ENCODE measurements at regions not wholly inside any gene's neighbourhood (a gene's known extent, or its start where the extent isn't known, plus 50 kb on each side); places are given as distances from the start of the nearest gene placed in this dataset.

DNA sequence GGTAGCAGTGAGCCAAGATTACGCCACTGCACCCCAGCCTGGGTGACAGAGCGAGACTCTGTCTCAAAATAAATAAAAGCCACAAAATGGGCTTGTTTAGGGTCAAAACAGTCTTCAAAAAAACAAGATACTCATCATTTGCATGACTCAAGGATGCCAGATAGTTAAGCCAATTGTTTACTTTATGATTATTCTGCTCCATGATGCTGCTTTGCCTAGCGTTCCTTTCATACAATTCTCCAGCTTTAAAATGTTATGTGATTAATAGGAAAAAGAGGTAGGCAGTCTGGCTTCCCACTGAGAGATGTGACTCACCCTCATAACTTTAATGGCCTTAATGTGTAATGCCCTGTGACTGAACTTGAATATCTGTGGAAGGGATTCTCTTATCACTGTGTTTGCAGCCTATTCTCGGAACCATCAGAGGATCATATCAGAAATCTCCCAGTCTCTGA is 364.6 kb upstream of the TRPC7 start:
- no peak for TF ChIP-seq POLR2A (IDR thresholded peaks at IDR 0.05)
- TF ChIP-seq, protein P1, sequence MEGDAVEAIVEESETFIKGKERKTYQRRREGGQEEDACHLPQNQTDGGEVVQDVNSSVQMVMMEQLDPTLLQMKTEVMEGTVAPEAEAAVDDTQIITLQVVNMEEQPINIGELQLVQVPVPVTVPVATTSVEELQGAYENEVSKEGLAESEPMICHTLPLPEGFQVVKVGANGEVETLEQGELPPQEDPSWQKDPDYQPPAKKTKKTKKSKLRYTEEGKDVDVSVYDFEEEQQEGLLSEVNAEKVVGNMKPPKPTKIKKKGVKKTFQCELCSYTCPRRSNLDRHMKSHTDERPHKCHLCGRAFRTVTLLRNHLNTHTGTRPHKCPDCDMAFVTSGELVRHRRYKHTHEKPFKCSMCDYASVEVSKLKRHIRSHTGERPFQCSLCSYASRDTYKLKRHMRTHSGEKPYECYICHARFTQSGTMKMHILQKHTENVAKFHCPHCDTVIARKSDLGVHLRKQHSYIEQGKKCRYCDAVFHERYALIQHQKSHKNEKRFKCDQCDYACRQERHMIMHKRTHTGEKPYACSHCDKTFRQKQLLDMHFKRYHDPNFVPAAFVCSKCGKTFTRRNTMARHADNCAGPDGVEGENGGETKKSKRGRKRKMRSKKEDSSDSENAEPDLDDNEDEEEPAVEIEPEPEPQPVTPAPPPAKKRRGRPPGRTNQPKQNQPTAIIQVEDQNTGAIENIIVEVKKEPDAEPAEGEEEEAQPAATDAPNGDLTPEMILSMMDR (IDR thresholded peaks at IDR 0.05), result no peak

Data from Peyer's patch (tissue), 4 donors.